ENCODE measurements at regions not wholly inside any gene's neighbourhood (a gene's known extent, or its start where the extent isn't known, plus 50 kb on each side); places are given as distances from the start of the nearest gene placed in this dataset.

- Histone ChIP-seq H3K4me3 (no peak overlapping the region), H3K36me3 (replicated peaks; ENCODE audit: insufficient read depth, low read depth) (no peaks in the 10 kb centered on the region), H3K27me3 (no peaks in the 10 kb centered on the region), H2AFZ (no peak overlapping the region), H3K79me2 (no peaks in the 10 kb centered on the region), H3K9me2 (replicated peaks; ENCODE audit: insufficient read depth) (no peaks in the 10 kb centered on the region), H4K20me1 (ENCODE audit: insufficient read depth, poor library complexity, severe bottlenecking) (no peaks in the 10 kb centered on the region), H3K9me3 (ENCODE audit: low read depth) (no peaks in the 10 kb centered on the region), H3K27ac (no peak overlapping the region), H3K4me2 (no peak overlapping the region), H3K4me1 (ENCODE audit: insufficient read depth) (no peaks in the 10 kb centered on the region)
- DNase-seq (ENCODE audit: low spot score), result no peak
- TF ChIP-seq CTCF (IDR thresholded peaks at IDR 0.05; ENCODE audit: poor library complexity) (no peak), EZH2phosphoT487 (IDR thresholded peaks at IDR 0.05; ENCODE audit: low read depth, severe bottlenecking, unreplicated experiment) (no peak), EZH2 (IDR thresholded peaks at IDR 0.05; ENCODE audit: borderline replicate concordance) (no peak)
- WGBS (ENCODE audit: low lambda C conversion rate, missing lambda C conversion rate), result 89% methylated on average over 2 of the region's 2 CpGs
Observed at GRCh38 chr20:39489986-39490560, 527.9 kb downstream of the DHX35 start.

- no peaks in the 10 kb centered on the region for H4K20me1 ChIP-seq (ENCODE audit: insufficient read depth, poor library complexity, severe bottlenecking)
- WGBS (ENCODE audit: low lambda C conversion rate, missing lambda C conversion rate), result 88% methylated on average over 2 of the region's 2 CpGs
- no peak for DNase-seq (ENCODE audit: low spot score)
- H3K79me2 ChIP-seq, result no peaks in the 10 kb centered on the region
- TF ChIP-seq EZH2phosphoT487 (IDR thresholded peaks at IDR 0.05; ENCODE audit: low read depth, severe bottlenecking, unreplicated experiment) (no peak), EZH2 (IDR thresholded peaks at IDR 0.05; ENCODE audit: borderline replicate concordance) (no peak), CTCF (IDR thresholded peaks at IDR 0.05; ENCODE audit: poor library complexity) (no peak)
- no peaks in the 10 kb centered on the region for H3K9me2 ChIP-seq (replicated peaks; ENCODE audit: insufficient read depth)
- H3K36me3 ChIP-seq (replicated peaks; ENCODE audit: insufficient read depth, low read depth), result no peaks in the 10 kb centered on the region
- no peaks in the 10 kb centered on the region for H3K27me3 ChIP-seq
- no peak overlapping the region for H3K4me3 ChIP-seq
- no peaks in the 10 kb centered on the region for H3K9me3 ChIP-seq (ENCODE audit: low read depth)
- no peak overlapping the region for H3K4me2 ChIP-seq
- no peak overlapping the region for H2AFZ ChIP-seq
- H3K27ac ChIP-seq, result no peak overlapping the region
- H3K4me1 ChIP-seq (ENCODE audit: insufficient read depth), result no peaks in the 10 kb centered on the region
Observed at GRCh38 chr20:39480276-39481043, 518.3 kb downstream of the DHX35 start.

- Histone ChIP-seq H3K79me2 (no peaks in the 10 kb centered on the region), H2AFZ (no peak overlapping the region), H3K4me1 (ENCODE audit: insufficient read depth) (no peaks in the 10 kb centered on the region), H3K36me3 (replicated peaks; ENCODE audit: insufficient read depth, low read depth) (no peaks in the 10 kb centered on the region), H3K9me2 (replicated peaks; ENCODE audit: insufficient read depth) (no peaks in the 10 kb centered on the region), H3K9me3 (ENCODE audit: low read depth) (no peaks in the 10 kb centered on the region), H4K20me1 (ENCODE audit: insufficient read depth, poor library complexity, severe bottlenecking) (no peaks in the 10 kb centered on the region), H3K4me3 (no peak overlapping the region), H3K27me3 (no peaks in the 10 kb centered on the region), H3K27ac (no peak overlapping the region), H3K4me2 (no peak overlapping the region)
- 83% methylated on average over 4 of the region's 4 CpGs for WGBS (ENCODE audit: low lambda C conversion rate, missing lambda C conversion rate)
- DNase-seq (ENCODE audit: low spot score), result no peak
- TF ChIP-seq EZH2phosphoT487 (IDR thresholded peaks at IDR 0.05; ENCODE audit: low read depth, severe bottlenecking, unreplicated experiment) (no peak), EZH2 (IDR thresholded peaks at IDR 0.05; ENCODE audit: borderline replicate concordance) (no peak), CTCF (IDR thresholded peaks at IDR 0.05; ENCODE audit: poor library complexity) (no peak)
Observed at GRCh38 chr20:39479196-39479810, 517.2 kb downstream of the DHX35 start.
